ENCODE measurements at regions not wholly inside any gene's neighbourhood (a gene's known extent, or its start where the extent isn't known, plus 50 kb on each side); places are given as distances from the start of the nearest gene placed in this dataset.
"Not testable (repeated sequence)": the region's sequence is repeated elsewhere in the genome, so short reads cannot be mapped to it uniquely, and the experiment has no call there.

- Mint-ChIP-seq H3K4me3 (no peak overlapping the region), H3K27me3 (ENCODE audit: low read depth) (no peaks in the 10 kb centered on the region), H3K36me3 (ENCODE audit: low read depth) (no peaks in the 10 kb centered on the region), H3K4me1 (ENCODE audit: low read depth) (no peaks in the 10 kb centered on the region), H3K9me3 (peaks cover 10% of the 10 kb centered on the region), H3K27ac (no peak overlapping the region)
These were observed 131.0 kb upstream of the CXXC4 start for GRCh38 chr4:104625706-104626105.

GRCh38 chr4:104629601-104630000, 134.9 kb upstream of the CXXC4 start:
- Mint-ChIP-seq H3K4me1 (ENCODE audit: low read depth) (no peaks in the 10 kb centered on the region), H3K4me3 (no peak overlapping the region), H3K36me3 (ENCODE audit: low read depth) (no peaks in the 10 kb centered on the region), H3K9me3 (no peaks in the 10 kb centered on the region), H3K27ac (no peak overlapping the region), H3K27me3 (ENCODE audit: low read depth) (no peaks in the 10 kb centered on the region)

DNA sequence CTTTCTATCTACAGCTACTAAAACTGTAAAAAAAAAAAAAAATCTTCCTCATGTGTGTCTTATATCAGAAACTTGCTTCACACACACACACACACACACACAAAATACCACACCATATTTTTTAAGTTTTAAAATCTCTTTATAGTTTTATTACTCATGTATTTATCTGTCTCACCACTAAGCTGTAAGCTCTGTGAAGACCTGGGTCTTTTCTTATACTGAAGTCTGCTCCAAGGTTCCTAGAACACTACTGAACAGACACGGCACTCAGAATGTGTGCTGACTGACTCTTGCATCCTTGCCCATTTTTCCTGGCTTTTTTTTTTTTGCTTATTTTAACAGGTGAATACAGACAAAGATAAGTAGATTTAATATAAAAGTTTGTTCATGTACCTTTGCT, 135.6 kb upstream of the CXXC4 start:
- H3K9me3 Mint-ChIP-seq, result no peaks in the 10 kb centered on the region
- no peak overlapping the region for H3K4me3 Mint-ChIP-seq
- no peaks in the 10 kb centered on the region for H3K36me3 Mint-ChIP-seq (ENCODE audit: low read depth)
- H3K27ac Mint-ChIP-seq, result no peak overlapping the region
- H3K27me3 Mint-ChIP-seq (ENCODE audit: low read depth), result no peaks in the 10 kb centered on the region
- H3K4me1 Mint-ChIP-seq (ENCODE audit: low read depth), result no peaks in the 10 kb centered on the region

DNA sequence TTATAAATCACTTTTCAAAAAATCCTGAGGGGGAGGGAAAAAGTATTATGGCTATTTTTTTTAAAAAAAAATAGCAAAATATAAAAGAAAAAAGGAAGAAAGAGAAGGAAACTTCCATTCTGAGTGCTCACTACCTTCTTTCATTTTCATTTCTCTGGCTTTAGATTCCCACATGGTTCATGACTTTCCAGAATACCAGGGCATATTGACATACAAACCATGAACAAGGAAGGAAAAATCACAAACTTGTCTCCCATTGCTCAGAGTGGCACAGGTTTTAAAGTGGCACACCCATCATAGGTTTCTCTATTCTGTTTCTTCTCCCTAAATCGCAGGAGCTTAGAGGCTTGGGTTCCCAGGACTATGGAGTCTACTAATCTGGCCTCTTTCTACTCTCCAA, 136.3 kb upstream of the CXXC4 start:
- Mint-ChIP-seq H3K4me3 (no peak overlapping the region), H3K27me3 (ENCODE audit: low read depth) (no peaks in the 10 kb centered on the region), H3K27ac (no peak overlapping the region), H3K9me3 (no peaks in the 10 kb centered on the region), H3K4me1 (ENCODE audit: low read depth) (no peaks in the 10 kb centered on the region), H3K36me3 (ENCODE audit: low read depth) (no peaks in the 10 kb centered on the region)

- no peaks in the 10 kb centered on the region for H3K9me3 Mint-ChIP-seq
- no peak overlapping the region for H3K27ac Mint-ChIP-seq
- no peaks in the 10 kb centered on the region for H3K4me1 Mint-ChIP-seq (ENCODE audit: low read depth)
- no peaks in the 10 kb centered on the region for H3K27me3 Mint-ChIP-seq (ENCODE audit: low read depth)
- no peak overlapping the region for H3K4me3 Mint-ChIP-seq
- no peaks in the 10 kb centered on the region for H3K36me3 Mint-ChIP-seq (ENCODE audit: low read depth)
These were observed 146.7 kb upstream of the CXXC4 start for GRCh38 chr4:104641418-104641817.

DNA sequence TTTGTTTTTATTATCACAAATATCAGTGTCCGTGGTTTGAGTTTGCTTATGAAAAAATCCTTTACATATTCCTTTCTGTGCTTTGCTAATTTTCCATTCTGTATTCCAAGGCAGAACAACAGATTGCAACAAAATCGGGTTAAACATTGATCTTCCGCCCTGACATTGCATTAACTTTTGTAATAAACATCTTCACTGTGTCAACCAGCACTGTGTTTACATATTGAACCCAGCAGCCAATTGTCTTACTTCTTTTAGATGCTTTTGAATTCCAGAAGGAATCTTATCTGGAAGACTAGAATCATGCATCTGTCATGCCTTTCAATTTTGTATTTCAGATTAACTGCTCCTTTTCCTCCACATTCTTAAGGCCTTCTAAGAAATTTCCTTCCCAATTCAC, 147.8 kb upstream of the CXXC4 start:
- Mint-ChIP-seq H3K4me3 (no peak overlapping the region), H3K27ac (no peak overlapping the region), H3K4me1 (ENCODE audit: low read depth) (no peaks in the 10 kb centered on the region), H3K36me3 (ENCODE audit: low read depth) (no peaks in the 10 kb centered on the region), H3K9me3 (no peaks in the 10 kb centered on the region), H3K27me3 (ENCODE audit: low read depth) (no peaks in the 10 kb centered on the region)

DNA sequence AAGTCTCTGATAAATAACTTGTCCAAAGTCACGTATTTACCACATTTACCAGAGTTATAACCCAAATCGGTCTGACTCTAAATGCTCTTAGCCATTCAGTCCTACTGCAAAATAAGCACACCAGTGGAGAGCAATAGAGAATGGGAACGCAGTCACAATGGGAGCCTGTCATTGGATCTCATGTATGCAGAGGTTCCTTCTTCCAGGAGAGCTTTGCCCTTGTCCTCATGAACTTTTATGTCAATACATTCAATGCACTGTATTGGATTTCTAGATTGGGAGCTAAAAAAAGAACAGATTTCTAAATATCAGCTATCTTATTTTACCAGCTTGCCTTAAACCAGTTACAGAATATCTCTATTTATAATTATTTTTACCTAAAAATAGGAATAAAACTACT, 149.1 kb upstream of the CXXC4 start:
- Mint-ChIP-seq H3K4me1 (ENCODE audit: low read depth) (no peaks in the 10 kb centered on the region), H3K9me3 (peaks cover 4% of the 10 kb centered on the region), H3K4me3 (no peak overlapping the region)

DNA sequence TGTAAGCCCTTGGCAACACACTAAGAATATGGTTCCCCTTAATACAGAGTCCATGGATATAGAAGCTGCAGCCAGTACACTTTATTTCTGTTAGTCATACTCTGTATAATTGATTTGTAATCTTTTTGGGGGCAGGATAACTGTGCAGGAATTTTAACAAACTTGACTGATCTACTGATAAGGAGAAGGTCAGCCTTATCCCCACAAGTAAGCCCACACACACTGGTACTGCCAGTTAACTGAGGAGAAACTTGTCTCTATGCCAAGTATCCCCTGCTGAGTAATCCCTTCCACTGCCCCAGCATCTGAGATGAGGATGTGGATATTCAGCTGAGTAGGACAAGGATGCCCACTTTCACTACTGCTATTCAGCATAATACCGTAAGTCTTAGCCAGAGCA, 154.9 kb upstream of the CXXC4 start:
- Mint-ChIP-seq H3K36me3 (ENCODE audit: low read depth) (no peaks in the 10 kb centered on the region), H3K4me1 (ENCODE audit: low read depth) (no peaks in the 10 kb centered on the region), H3K27me3 (ENCODE audit: low read depth) (no peaks in the 10 kb centered on the region), H3K27ac (no peak overlapping the region), H3K9me3 (peaks cover 13% of the 10 kb centered on the region), H3K4me3 (no peak overlapping the region)

More for the DNA sequence above, 149.1 kb upstream of the CXXC4 start:
- Mint-ChIP-seq H3K27me3 (ENCODE audit: low read depth) (no peaks in the 10 kb centered on the region), H3K27ac (no peak overlapping the region), H3K36me3 (ENCODE audit: low read depth) (no peaks in the 10 kb centered on the region)

- not testable (repeated sequence) for H3K36me3 Mint-ChIP-seq (ENCODE audit: low read depth); H3K4me1 Mint-ChIP-seq (ENCODE audit: low read depth); H3K27me3 Mint-ChIP-seq (ENCODE audit: low read depth); H3K27ac Mint-ChIP-seq; H3K4me3 Mint-ChIP-seq
- peaks cover 13% of the 10 kb centered on the region for H3K9me3 Mint-ChIP-seq
These were observed 167.6 kb upstream of the CXXC4 start for GRCh38 chr4:104662269-104662668.

DNA sequence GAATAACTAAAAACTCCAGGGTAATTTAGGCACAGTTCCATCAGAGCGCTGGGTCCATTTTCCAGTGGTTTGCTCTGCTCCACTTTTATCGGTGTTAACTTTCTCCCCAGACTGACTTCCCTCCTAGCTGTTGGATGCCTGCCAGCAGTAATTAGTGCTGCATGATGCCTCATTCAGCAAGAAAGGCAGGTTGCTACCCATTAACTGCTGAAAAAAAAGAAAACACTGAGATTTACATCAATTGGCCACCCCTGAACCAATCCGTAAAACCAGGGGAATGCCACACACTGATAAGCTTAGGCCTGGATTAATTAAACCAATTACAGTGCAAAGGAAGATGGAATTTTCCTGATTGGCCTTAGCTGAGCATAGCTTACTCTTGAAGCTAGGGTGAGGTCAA, 182.4 kb upstream of the CXXC4 start:
- Mint-ChIP-seq H3K27me3 (ENCODE audit: low read depth) (no peaks in the 10 kb centered on the region), H3K27ac (no peak overlapping the region), H3K36me3 (ENCODE audit: low read depth) (no peaks in the 10 kb centered on the region), H3K4me1 (ENCODE audit: low read depth) (no peaks in the 10 kb centered on the region), H3K4me3 (no peak overlapping the region), H3K9me3 (peaks cover 6% of the 10 kb centered on the region)

DNA sequence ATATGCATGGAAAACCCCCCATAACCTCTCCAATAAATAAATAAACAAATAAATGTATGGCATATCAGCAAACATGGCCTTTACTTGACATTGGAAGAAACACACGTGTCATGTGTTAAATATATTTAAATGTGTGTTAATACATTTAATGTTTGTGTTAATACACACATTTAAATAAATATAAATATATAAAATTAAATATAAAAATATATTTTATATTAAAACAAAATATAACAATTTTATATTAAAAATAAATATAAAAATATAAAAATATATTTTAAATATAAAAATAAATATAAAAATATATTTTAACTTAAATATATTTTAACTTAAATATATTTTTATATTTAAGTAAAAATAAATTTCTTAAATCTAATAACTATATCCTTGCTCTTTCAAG, 187.6 kb upstream of the CXXC4 start:
- Mint-ChIP-seq H3K4me3 (no peak overlapping the region), H3K4me1 (ENCODE audit: low read depth) (no peaks in the 10 kb centered on the region), H3K27ac (no peak overlapping the region), H3K9me3 (no peaks in the 10 kb centered on the region), H3K36me3 (ENCODE audit: low read depth) (no peaks in the 10 kb centered on the region), H3K27me3 (ENCODE audit: low read depth) (no peaks in the 10 kb centered on the region)

- Mint-ChIP-seq H3K36me3 (ENCODE audit: low read depth) (no peaks in the 10 kb centered on the region), H3K27me3 (ENCODE audit: low read depth) (no peaks in the 10 kb centered on the region), H3K27ac (no peak overlapping the region), H3K9me3 (peaks cover 4% of the 10 kb centered on the region), H3K4me3 (no peak overlapping the region), H3K4me1 (ENCODE audit: low read depth) (no peaks in the 10 kb centered on the region)
These were observed 199.0 kb upstream of the CXXC4 start for GRCh38 chr4:104693601-104694201.

DNA sequence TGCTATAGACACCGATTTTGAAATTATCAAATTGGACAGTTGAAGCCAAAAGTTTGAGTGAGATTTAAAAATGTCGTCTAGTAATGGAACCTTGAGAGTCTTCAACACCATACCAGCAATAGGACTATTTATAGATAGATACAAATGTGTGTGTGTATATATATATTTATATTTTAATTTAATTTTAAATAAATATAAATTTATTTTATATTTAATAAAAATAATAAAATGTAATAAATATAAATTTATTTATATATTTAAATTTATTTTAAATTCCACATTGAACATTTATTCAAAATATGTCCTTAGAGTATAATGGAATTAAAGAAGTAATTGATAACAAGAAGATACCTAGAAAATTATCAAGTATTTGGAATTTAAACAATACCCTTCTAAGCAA, 221.9 kb upstream of the CXXC4 start:
- Mint-ChIP-seq H3K36me3 (ENCODE audit: low read depth) (no peaks in the 10 kb centered on the region), H3K4me1 (ENCODE audit: low read depth) (no peaks in the 10 kb centered on the region), H3K4me3 (no peak overlapping the region), H3K27me3 (ENCODE audit: low read depth) (no peaks in the 10 kb centered on the region), H3K9me3 (no peaks in the 10 kb centered on the region), H3K27ac (no peak overlapping the region)

- H3K4me3 Mint-ChIP-seq, result no peak overlapping the region
- H3K27me3 Mint-ChIP-seq (ENCODE audit: low read depth), result no peaks in the 10 kb centered on the region
- H3K27ac Mint-ChIP-seq, result no peak overlapping the region
- no peaks in the 10 kb centered on the region for H3K4me1 Mint-ChIP-seq (ENCODE audit: low read depth)
- H3K9me3 Mint-ChIP-seq, result no peaks in the 10 kb centered on the region
- H3K36me3 Mint-ChIP-seq (ENCODE audit: low read depth), result no peaks in the 10 kb centered on the region
These were observed 225.0 kb upstream of the CXXC4 start for GRCh38 chr4:104719539-104720230.

DNA sequence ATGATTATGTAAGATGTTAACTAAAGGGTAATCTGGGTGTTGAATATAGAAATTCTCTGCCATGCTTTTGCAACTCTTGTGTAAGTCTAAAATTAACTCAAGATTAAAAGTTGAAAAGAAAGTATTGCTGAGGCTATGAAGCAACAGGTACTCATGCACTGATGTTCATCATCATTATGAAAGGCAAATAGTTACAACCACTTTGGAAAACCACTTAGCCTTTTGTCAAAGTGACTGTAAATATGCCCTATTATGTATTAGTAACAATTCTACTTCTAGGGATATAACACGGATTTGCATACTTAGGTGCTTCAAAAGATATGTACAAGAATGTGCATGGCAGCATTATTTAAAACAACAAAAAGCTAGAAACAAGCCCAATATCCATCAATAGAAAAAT, 227.8 kb upstream of the CXXC4 start:
- Mint-ChIP-seq H3K36me3 (ENCODE audit: low read depth) (no peaks in the 10 kb centered on the region), H3K4me1 (ENCODE audit: low read depth) (no peaks in the 10 kb centered on the region), H3K4me3 (no peak overlapping the region), H3K27me3 (ENCODE audit: low read depth) (no peaks in the 10 kb centered on the region), H3K9me3 (no peaks in the 10 kb centered on the region), H3K27ac (no peak overlapping the region)

DNA sequence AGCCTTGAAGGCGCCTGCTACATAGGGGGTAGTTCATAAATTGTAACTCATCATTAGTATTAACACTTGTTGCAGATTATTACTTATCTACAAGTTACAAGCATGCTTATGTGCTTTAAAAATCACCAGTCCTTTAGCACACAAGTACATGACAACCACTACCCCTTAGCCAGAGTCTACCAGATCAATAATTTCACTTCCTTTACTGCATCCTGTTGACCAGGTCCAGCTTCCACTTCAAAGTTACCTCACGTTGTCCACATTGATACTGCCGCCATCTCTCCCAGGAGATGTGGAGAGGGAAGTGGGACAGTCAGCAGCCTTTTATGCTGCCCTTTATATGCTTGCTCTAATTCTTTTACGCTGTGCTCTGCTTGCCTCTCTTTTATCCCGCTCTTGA, 231.3 kb upstream of the CXXC4 start:
- H3K4me1 Mint-ChIP-seq (ENCODE audit: low read depth), result no peaks in the 10 kb centered on the region
- no peaks in the 10 kb centered on the region for H3K36me3 Mint-ChIP-seq (ENCODE audit: low read depth)
- H3K4me3 Mint-ChIP-seq, result no peak overlapping the region
- H3K27ac Mint-ChIP-seq, result no peak overlapping the region
- no peaks in the 10 kb centered on the region for H3K27me3 Mint-ChIP-seq (ENCODE audit: low read depth)
- no peaks in the 10 kb centered on the region for H3K9me3 Mint-ChIP-seq
